ENCODE measurements at regions not wholly inside any gene's neighbourhood (a gene's known extent, or its start where the extent isn't known, plus 50 kb on each side); places are given as distances from the start of the nearest gene placed in this dataset.
"Not testable (repeated sequence)": the region's sequence is repeated elsewhere in the genome, so short reads cannot be mapped to it uniquely, and the experiment has no call there.

DNA sequence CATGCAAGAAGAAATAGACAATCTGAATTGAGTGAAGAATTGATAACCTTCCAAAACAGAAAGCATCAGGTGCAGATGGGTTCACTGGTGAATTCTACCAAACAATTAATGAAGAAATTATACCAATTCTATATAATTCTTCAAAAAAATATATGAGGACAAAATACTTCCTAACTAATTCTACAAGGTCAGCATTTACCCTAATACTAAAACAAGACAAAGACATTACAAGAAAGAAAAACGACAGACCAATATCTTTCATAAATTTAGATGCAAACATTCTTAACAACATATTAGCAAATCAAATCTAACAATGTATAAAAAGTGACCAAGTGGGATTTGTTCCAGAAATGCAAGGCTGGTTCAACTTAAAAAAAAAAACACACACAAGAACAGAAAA lies 183.9 kb downstream of the BARX1 start:
- Mint-ChIP-seq H3K27me3 (peaks cover 11% of the 10 kb centered on the region), H3K9me3 (peaks cover 1% of the 10 kb centered on the region), H3K27ac (no peak overlapping the region), H3K4me3 (no peak overlapping the region), H3K4me1 (ENCODE audit: low read depth) (no peaks in the 10 kb centered on the region), H3K36me3 (ENCODE audit: low read depth) (no peaks in the 10 kb centered on the region)
- POLR2A ChIA-PET = no interaction called here
- intact Hi-C loops (cut with micrococcal nuclease) = no loop called here
- ATAC-seq (no peak), DNase-seq (no peak)
- CTCF ChIA-PET = interaction anchor here (0.7 kb wide), 1 partner anchor 823 kb away, joined by 3 read pairs; no protein-coding TSS in a partner anchor
- TF ChIP-seq, protein P1, sequence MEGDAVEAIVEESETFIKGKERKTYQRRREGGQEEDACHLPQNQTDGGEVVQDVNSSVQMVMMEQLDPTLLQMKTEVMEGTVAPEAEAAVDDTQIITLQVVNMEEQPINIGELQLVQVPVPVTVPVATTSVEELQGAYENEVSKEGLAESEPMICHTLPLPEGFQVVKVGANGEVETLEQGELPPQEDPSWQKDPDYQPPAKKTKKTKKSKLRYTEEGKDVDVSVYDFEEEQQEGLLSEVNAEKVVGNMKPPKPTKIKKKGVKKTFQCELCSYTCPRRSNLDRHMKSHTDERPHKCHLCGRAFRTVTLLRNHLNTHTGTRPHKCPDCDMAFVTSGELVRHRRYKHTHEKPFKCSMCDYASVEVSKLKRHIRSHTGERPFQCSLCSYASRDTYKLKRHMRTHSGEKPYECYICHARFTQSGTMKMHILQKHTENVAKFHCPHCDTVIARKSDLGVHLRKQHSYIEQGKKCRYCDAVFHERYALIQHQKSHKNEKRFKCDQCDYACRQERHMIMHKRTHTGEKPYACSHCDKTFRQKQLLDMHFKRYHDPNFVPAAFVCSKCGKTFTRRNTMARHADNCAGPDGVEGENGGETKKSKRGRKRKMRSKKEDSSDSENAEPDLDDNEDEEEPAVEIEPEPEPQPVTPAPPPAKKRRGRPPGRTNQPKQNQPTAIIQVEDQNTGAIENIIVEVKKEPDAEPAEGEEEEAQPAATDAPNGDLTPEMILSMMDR (IDR thresholded peaks at IDR 0.05) = no peak

DNA sequence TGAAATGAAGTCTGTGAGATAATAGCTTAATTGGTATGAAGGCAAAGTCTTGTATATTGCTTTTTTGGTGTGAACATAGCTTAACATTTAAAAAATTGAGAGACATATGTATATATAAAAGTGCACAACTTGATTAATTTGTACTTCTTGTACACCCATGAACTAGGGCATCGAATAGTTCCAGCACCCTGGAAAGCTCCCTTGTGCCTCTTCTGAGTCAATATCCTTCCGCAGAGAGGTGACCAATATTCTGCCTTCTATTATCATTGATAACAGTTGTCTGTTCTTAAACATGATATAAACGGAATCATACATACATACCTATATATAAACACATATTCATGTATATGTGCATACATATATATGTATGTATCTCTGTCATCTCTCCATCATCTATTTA lies 185.4 kb downstream of the PHF2 start:
- ChIA-PET POLR2A (no interaction called here), CTCF (no interaction called here)
- Mint-ChIP-seq H3K4me1 (ENCODE audit: low read depth) (no peaks in the 10 kb centered on the region), H3K4me3 (no peak overlapping the region), H3K27me3 (peaks cover 29% of the 10 kb centered on the region), H3K27ac (no peak overlapping the region), H3K9me3 (peaks cover 8% of the 10 kb centered on the region), H3K36me3 (ENCODE audit: low read depth) (no peaks in the 10 kb centered on the region)
- ATAC-seq = no peak
- no peak for DNase-seq
- intact Hi-C loops (cut with micrococcal nuclease) = no loop called here
- TF ChIP-seq, protein P1 (IDR thresholded peaks at IDR 0.05) = no peak

DNA sequence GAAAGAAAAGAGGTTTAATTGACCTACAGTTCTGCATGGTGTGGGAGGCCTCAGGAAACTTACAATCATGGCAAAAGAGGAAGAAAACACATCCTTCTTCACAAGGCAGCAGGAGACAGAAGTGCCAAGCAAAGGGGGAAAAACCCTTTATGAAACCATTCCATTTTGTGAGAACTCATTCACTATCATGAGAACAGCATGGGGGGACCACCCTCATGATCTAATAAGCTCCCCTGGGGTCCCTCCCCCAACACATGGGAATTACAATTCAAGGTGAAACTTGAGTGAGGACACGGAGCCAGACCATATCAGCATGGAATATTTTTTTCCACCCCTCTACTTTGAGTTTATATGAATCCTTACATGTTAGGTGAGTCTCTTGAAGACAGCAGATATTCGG lies 173.7 kb downstream of the PHF2 start:
- TF ChIP-seq, protein P1 (IDR thresholded peaks at IDR 0.05) = no peak
- Mint-ChIP-seq H3K4me1 (ENCODE audit: low read depth) (no peaks in the 10 kb centered on the region), H3K27ac (no peak overlapping the region), H3K4me3 (no peak overlapping the region), H3K36me3 (ENCODE audit: low read depth) (peaks cover 10% of the 10 kb centered on the region), H3K9me3 (peaks cover 61% of the 10 kb centered on the region), H3K27me3 (peaks cover 17% of the 10 kb centered on the region)
- ChIA-PET CTCF (no interaction called here), POLR2A (no interaction called here)
- intact Hi-C loops (cut with micrococcal nuclease) = no loop called here
- ATAC-seq = no peak
- DNase-seq = no peak

DNA sequence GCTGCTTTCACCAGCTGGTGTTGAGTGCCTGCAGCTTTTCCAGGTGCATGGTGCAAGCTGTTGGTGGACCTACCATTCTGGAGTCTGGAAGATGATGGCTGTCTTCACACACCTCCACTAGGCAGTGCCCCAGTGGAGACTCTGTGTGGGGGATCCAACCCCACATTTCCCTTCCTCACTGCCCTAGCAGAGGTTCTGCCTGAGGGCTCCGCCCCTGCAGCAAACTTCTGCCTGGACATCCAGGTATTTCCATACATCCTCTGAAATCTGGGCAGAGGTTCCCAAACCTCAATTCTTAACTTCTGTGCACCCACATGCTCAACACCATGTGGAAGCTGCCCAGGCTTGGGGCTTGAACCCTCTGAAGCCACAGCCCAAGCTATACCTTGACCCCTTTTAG lies 172.4 kb downstream of the PHF2 start:
- H3K4me1 Mint-ChIP-seq (ENCODE audit: low read depth); POLR2A ChIA-PET; H3K27ac Mint-ChIP-seq; CTCF ChIA-PET; intact Hi-C loops (cut with micrococcal nuclease); DNase-seq; ATAC-seq; H3K4me3 Mint-ChIP-seq: not testable (repeated sequence)
- Mint-ChIP-seq H3K9me3 (peaks cover 55% of the 10 kb centered on the region), H3K36me3 (ENCODE audit: low read depth) (peaks cover 10% of the 10 kb centered on the region), H3K27me3 (peaks cover 14% of the 10 kb centered on the region)

DNA sequence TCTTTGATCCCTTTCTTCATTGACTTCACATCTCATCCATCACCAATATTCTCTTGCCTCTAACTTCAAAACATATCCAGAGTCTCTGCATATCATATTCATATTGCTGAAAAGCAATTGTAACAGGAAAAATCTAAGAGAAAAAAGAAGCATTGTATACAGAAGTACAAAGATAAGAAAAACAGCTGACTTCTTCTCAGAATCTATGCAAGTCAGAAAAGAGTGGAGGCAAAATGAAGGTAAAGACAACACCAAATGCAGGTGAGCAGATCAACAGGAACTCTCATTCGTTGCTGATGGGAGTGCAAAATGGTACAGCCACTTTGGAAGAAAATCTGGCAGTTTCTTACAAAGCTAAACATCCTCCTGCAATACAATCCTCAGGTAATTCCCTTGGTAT lies 155.6 kb downstream of the PHF2 start:
- Mint-ChIP-seq H3K27ac (no peak overlapping the region), H3K9me3 (peaks cover 25% of the 10 kb centered on the region), H3K36me3 (ENCODE audit: low read depth) (peaks cover 2% of the 10 kb centered on the region), H3K4me3 (no peak overlapping the region), H3K4me1 (ENCODE audit: low read depth) (no peaks in the 10 kb centered on the region), H3K27me3 (peaks cover 19% of the 10 kb centered on the region)
- ChIA-PET POLR2A (no interaction called here), CTCF (no interaction called here)
- intact Hi-C loops (cut with micrococcal nuclease) = no loop called here
- ATAC-seq (no peak), DNase-seq (no peak)
- TF ChIP-seq, protein P1 (IDR thresholded peaks at IDR 0.05) = no peak

DNA sequence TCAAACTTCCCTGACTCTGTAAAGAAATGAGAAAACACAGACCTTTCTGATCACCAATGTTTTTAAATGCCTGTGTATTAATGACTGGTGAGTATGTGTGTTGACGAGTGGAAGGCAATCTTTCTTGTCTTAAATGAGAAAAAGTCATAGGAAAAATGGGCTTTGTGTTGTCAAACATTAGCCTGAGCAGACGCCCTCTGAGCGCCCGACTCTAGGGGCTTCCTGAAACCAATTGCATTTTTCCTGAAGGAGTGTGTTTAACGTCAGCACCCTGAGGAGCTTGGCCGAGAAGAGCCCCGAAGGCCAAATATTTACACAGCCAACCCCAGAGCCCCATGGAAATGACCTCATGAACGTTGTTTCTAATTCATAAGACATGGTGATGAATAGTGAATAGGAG lies 154.3 kb downstream of the PHF2 start:
- intact Hi-C loops (cut with micrococcal nuclease) = no loop called here
- Mint-ChIP-seq H3K36me3 (ENCODE audit: low read depth) (peaks cover 2% of the 10 kb centered on the region), H3K4me3 (no peak overlapping the region), H3K4me1 (ENCODE audit: low read depth) (no peaks in the 10 kb centered on the region), H3K9me3 (peaks cover 25% of the 10 kb centered on the region), H3K27ac (no peak overlapping the region), H3K27me3 (peaks cover 21% of the 10 kb centered on the region)
- POLR2A ChIA-PET = no interaction called here
- ATAC-seq = no peak
- DNase-seq = no peak
- TF ChIP-seq, protein P1 (IDR thresholded peaks at IDR 0.05) = no peak
- CTCF ChIA-PET = no interaction called here
